Activated T-cell treated with anti-CD3 and anti-CD28 coated beads, Interleukin-2, amount 50 U/mL, for 72 hours (primary cell): ENCODE measurements at regions not wholly inside any gene's neighbourhood (a gene's known extent, or its start where the extent isn't known, plus 50 kb on each side); places are given as distances from the start of the nearest gene placed in this dataset.

Experiments
- ATAC-seq, 2 donors: fragments of 150-1000 bp; cut with Tn5 transposase; replicated peaks in 1 of 2; 2 replicates each; pipeline ENCODE4 v1.10.0; 2021; ENCODE audit warnings: moderate library complexity in 2 of 2, mild to moderate bottlenecking in 1 of 2
- DNase-seq, 2 donors: peaks; one replicate each; pipeline ENCODE4 v3.0.0; 2021 to 2022; ENCODE audit warnings: mixed read lengths in 1 of 2
- H3K27ac Mint-ChIP-seq: one replicate; pipeline ENCODE4 v1.8.0; 2022; ENCODE audit warnings: mild to moderate bottlenecking, moderate library complexity, mixed read lengths
- H3K27me3 Mint-ChIP-seq: one replicate; pipeline ENCODE4 v1.8.0; 2022; ENCODE audit warnings: low read depth, mixed read lengths
- H3K36me3 Mint-ChIP-seq, 2 donors: one replicate each; pipeline ENCODE4 v1.8.0; 2022; ENCODE audit warnings: mixed read lengths in 2 of 2, mild to moderate bottlenecking in 1 of 2; ENCODE audit not compliant: insufficient read depth in 2 of 2
- H3K4me1 Mint-ChIP-seq: one replicate; pipeline ENCODE4 v1.8.0; 2022; ENCODE audit warnings: low read depth, mixed read lengths
- H3K4me3 Mint-ChIP-seq, 2 donors: one replicate each; pipeline ENCODE4 v1.8.0; 2022; ENCODE audit warnings: mild to moderate bottlenecking in 2 of 2, mixed read lengths in 2 of 2, moderate library complexity in 2 of 2
- H3K9me3 Mint-ChIP-seq, 2 donors: one replicate each; pipeline ENCODE4 v1.8.0; 2022; ENCODE audit warnings: mixed read lengths in 2 of 2

DNA sequence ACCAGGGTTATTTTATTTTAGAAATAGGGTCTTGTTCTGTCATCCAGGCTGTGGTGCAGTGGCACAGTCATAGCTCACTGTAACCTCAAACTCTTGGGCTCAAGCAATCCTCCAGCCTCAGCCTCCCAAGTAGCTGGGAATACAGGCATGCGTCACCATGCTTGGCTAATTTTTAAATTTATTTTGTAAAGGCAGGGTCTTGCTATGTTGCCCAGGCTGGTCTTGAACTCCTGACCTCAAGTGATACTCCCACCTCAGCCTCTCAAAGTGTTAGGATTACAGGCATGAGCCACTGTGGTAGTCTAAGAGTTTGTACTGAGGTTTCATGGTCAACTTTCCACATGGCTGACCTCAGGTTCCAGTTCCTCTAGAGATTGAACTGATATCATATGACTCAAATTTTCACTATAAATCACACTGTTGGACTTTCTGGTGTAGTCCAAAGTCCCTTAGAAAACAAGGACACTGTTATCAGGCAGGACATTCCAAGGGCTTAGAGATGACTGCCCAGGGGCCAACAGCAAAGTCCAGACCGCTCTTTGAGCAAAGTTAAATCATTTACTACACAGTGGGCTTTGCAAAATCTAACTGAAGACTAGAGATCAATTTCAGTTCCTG lies 82.0 kb upstream of the MEX3C start:
- H3K4me1 Mint-ChIP-seq, result no peaks in the 10 kb centered on the region
- H3K4me3 Mint-ChIP-seq, result no peak overlapping the region
- no peaks in the 10 kb centered on the region for H3K36me3 Mint-ChIP-seq
- H3K9me3 Mint-ChIP-seq, result no peaks in the 10 kb centered on the region
- H3K27me3 Mint-ChIP-seq, result peaks cover 7% of the 10 kb centered on the region
- ATAC-seq (no peak), DNase-seq (no peak)
- no peak overlapping the region for H3K27ac Mint-ChIP-seq

DNA sequence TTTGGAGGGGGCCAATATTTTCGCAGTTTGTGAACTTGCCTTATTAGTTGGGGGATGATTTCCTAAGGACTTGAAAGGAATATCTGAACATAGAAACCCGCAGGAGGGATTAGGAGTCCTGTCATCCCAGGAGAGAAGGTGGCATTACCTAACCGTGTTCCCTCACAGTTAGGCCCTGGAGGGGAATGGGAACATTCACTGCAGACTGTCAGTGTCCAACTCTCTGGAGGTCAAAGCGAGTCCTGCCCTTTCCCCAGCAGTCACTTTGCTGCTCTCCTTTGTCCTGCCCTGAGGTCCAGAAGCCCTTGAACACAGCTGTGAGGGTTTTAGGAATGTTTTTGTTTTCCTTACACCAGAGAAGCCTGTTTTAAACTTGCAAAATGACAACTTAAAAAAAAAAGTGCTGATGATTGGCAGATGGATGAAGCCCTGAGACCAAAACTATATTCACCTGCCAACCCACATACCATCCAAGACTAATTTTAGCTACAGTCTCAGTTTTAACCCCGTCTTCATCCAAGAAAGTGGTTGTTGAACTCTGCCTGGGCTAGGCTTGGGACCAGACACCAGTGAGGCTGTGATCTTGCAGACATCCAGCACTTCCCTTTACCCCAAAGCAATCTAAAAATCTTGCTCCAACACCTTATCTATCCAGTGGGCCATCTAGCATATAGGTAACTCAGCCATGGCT lies 90.5 kb upstream of the MEX3C start:
- H3K36me3 Mint-ChIP-seq, result peaks cover 4 to 8% of the 10 kb centered on the region in 2 donors
- H3K4me1 Mint-ChIP-seq, result no peaks in the 10 kb centered on the region
- no peak for DNase-seq
- H3K9me3 Mint-ChIP-seq, result peaks cover 3 to 7% of the 10 kb centered on the region in 2 donors
- H3K27me3 Mint-ChIP-seq, result peaks cover 22% of the 10 kb centered on the region
- ATAC-seq, result no peak
- no peak overlapping the region for H3K4me3 Mint-ChIP-seq
- no peak overlapping the region for H3K27ac Mint-ChIP-seq

DNA sequence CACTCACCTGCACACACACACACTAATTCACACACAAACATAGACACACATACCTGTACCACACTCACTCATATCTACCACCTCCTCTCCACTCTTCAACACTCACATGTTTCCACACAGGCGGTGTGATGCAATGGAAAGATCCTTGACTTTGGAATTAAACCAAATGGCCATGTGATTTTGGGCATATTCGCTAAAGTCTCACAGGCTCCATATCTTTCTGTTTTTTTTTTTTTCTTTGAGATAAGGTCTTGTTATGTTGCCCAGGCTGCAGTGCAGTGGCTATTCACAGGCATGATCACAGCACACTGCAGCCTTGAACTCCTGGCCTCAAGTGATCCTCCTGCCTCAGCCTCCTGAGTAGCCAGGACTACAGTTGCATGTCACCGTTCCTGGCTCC lies 91.1 kb upstream of the MEX3C start:
- H3K4me3 Mint-ChIP-seq, result no peak overlapping the region
- H3K36me3 Mint-ChIP-seq, result peaks cover 4 to 8% of the 10 kb centered on the region in 2 donors
- no peak for DNase-seq
- H3K9me3 Mint-ChIP-seq, result peaks cover 3 to 7% of the 10 kb centered on the region in 2 donors
- no peaks in the 10 kb centered on the region for H3K4me1 Mint-ChIP-seq
- H3K27me3 Mint-ChIP-seq, result peaks cover 27% of the 10 kb centered on the region
- no peak for ATAC-seq
- no peak overlapping the region for H3K27ac Mint-ChIP-seq

DNA sequence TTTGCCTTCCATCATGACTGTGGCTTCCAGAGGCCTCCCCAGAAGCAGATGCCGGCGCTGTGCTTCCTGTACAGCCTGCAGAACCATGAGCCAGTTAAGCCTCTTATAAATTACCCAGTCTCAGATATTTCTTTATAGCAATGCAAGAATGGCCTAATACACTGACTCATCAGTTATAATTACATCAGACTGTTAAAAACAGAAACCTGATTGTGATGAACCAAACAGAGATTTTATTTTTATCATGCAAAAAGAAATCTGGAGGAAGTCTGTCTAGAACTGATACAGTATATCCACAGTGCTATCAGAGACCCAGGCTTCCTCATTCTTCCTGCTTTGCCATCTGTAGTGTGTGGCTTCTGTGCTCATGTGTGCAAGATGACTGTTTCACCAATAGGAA lies 93.4 kb upstream of the MEX3C start:
- Mint-ChIP-seq H3K27ac (no peak overlapping the region), H3K36me3 (peaks cover 4 to 8% of the 10 kb centered on the region in 2 donors), H3K9me3 (peaks cover 3 to 7% of the 10 kb centered on the region in 2 donors), H3K4me1 (no peaks in the 10 kb centered on the region), H3K4me3 (no peak overlapping the region), H3K27me3 (peaks cover 32% of the 10 kb centered on the region)
- ATAC-seq (no peak), DNase-seq (no peak)

- Mint-ChIP-seq H3K36me3 (peaks cover 0 to 1% of the 10 kb centered on the region in 2 donors), H3K27me3 (peaks cover 3% of the 10 kb centered on the region), H3K9me3 (peaks cover 0 to under 1% of the 10 kb centered on the region in 2 donors), H3K4me1 (no peaks in the 10 kb centered on the region), H3K4me3 (no peak overlapping the region), H3K27ac (no peak overlapping the region)
- ATAC-seq (peak in 1 of 2 donors; percentile 32), DNase-seq (no peak)
Measured at GRCh38 chr18:51300912-51301311, 103.4 kb upstream of the MEX3C start.

GRCh38 chr18:51301376-51301775 lies 103.9 kb upstream of the MEX3C start:
- no peak overlapping the region for H3K27ac Mint-ChIP-seq
- H3K27me3 Mint-ChIP-seq, result peaks cover 8% of the 10 kb centered on the region
- H3K4me3 Mint-ChIP-seq, result no peak overlapping the region
- H3K9me3 Mint-ChIP-seq, result peaks cover 0 to 5% of the 10 kb centered on the region in 2 donors
- H3K36me3 Mint-ChIP-seq, result peaks cover 0 to 5% of the 10 kb centered on the region in 2 donors
- no peak for DNase-seq
- ATAC-seq, result no peak
- H3K4me1 Mint-ChIP-seq, result no peaks in the 10 kb centered on the region

DNA sequence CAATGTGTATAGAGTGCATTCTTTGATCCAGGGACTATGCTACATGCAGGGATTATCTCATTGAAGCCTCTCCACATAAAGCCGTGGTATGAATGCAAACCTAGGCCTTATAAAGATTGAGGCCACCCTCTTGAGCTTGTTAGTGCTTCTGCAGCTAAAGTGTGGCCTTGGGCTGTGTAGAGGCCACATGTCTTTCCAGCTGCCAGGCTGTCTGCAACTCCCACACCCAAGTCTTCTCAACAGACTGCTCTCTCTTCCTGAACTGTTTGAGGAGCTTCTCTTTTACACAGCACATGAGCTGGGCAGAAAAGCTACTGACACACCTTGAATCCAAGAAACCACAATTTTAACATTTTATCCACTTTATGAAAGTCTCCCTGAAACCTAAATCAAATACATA lies 119.2 kb upstream of the MEX3C start:
- H3K27ac Mint-ChIP-seq, result no peak overlapping the region
- peaks cover 6% of the 10 kb centered on the region for H3K27me3 Mint-ChIP-seq
- H3K4me1 Mint-ChIP-seq, result no peaks in the 10 kb centered on the region
- H3K9me3 Mint-ChIP-seq, result peaks cover 2 to 6% of the 10 kb centered on the region in 2 donors
- ATAC-seq (no peak), DNase-seq (no peak)
- peaks cover 0 to 2% of the 10 kb centered on the region in 2 donors for H3K36me3 Mint-ChIP-seq
- H3K4me3 Mint-ChIP-seq, result no peak overlapping the region

DNA sequence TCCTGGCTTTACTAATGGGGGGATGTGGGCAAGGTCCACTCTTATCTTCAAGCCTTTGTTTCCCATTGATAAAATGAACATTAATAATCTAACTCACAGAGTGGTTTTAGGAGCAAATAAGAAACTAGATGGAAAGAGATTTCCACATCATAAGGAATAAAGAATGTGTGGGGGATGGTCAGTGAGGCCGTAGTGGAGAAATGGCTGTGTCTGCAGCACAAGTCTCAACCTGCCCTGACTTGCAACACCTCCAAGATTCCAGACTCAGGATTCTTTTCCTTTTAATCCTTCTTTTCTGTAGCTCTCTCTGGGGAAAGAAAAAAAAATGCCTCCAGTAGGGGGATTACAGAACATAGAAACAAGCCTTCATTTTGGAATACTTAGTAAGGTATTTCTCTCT lies 124.2 kb upstream of the MEX3C start:
- H3K27me3 Mint-ChIP-seq, result peaks cover 32% of the 10 kb centered on the region
- H3K27ac Mint-ChIP-seq, result no peak overlapping the region
- no peak for DNase-seq
- peaks cover 0 to 3% of the 10 kb centered on the region in 2 donors for H3K9me3 Mint-ChIP-seq
- no peaks in the 10 kb centered on the region for H3K36me3 Mint-ChIP-seq
- ATAC-seq, result no peak
- no peaks in the 10 kb centered on the region for H3K4me1 Mint-ChIP-seq
- no peak overlapping the region for H3K4me3 Mint-ChIP-seq

DNA sequence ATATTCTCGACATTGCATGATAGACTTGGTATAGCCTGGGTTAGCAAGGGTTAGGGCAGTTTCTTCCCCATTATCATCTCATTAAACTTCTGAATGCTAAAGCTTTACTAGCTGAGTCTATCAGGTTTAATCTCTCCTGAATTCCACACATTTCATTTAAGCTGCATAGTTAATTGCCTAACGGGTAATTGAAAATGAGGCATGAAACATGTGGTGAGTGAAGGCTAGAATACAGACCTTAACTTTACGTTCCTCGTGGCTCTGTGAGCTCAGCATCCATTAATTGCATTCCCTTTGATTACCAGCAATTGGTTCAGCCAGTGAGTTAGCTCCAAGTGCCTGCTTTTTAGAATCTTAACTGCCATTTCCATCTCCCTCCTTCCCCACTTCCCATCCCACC lies 126.5 kb upstream of the MEX3C start:
- Mint-ChIP-seq H3K27me3 (peaks cover 38% of the 10 kb centered on the region), H3K27ac (no peak overlapping the region), H3K9me3 (no peaks in the 10 kb centered on the region), H3K4me1 (no peaks in the 10 kb centered on the region), H3K4me3 (no peak overlapping the region), H3K36me3 (no peaks in the 10 kb centered on the region)
- ATAC-seq (no peak), DNase-seq (no peak)

DNA sequence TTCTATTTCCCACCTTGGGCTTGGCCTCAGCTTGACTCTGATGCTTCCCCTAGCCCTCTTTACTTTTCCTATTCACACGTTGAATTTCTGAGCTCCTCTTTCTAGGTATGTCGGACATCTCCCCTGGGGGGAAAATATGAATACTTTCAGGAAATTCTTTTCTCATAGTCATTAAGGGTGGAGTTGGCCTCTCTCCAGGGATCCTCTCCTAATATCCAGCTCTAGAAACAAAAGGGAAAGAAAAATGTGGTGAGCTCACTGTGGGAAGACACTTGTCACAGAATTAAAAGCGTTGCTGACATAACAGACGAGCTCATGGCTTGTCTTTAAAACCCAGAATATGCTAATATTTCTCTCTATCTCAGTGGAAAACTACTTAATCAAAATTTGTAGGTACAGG lies 132.7 kb upstream of the MEX3C start:
- Mint-ChIP-seq H3K9me3 (no peaks in the 10 kb centered on the region), H3K4me3 (no peak overlapping the region), H3K36me3 (no peaks in the 10 kb centered on the region), H3K4me1 (no peaks in the 10 kb centered on the region), H3K27me3 (peaks cover 40% of the 10 kb centered on the region), H3K27ac (no peak overlapping the region)
- DNase-seq, result no peak
- no peak for ATAC-seq

GRCh38 chr18:51330739-51331138 lies 133.3 kb upstream of the MEX3C start:
- H3K27ac Mint-ChIP-seq, result no peak overlapping the region
- H3K9me3 Mint-ChIP-seq, result no peaks in the 10 kb centered on the region
- no peaks in the 10 kb centered on the region for H3K36me3 Mint-ChIP-seq
- no peaks in the 10 kb centered on the region for H3K4me1 Mint-ChIP-seq
- DNase-seq (no peak), ATAC-seq (no peak)
- H3K27me3 Mint-ChIP-seq, result peaks cover 40% of the 10 kb centered on the region
- no peak overlapping the region for H3K4me3 Mint-ChIP-seq

GRCh38 chr18:51337406-51337805 lies 139.9 kb upstream of the MEX3C start:
- Mint-ChIP-seq H3K27ac (no peak overlapping the region), H3K36me3 (no peaks in the 10 kb centered on the region), H3K9me3 (no peaks in the 10 kb centered on the region), H3K4me3 (no peak overlapping the region), H3K4me1 (no peaks in the 10 kb centered on the region), H3K27me3 (peaks cover 24% of the 10 kb centered on the region)
- DNase-seq (no peak), ATAC-seq (no peak)

DNA sequence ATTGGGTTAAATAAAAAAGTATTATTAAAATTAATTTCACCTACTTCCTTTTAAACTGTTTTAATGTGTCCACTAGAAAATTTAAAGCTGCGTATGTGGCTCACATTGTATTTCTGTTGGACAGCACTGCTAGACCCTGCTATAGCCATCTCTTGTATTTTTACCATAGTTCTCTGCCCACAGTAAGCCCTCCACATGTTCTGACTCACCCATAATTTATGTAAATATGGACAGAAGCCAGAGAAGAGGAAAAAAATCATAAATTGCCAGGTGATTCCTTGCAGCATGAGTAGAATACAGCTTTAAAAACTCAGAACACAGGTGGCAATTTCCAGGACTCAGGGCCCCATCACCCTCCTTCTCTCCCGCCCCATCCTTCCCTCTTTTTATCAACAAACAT lies 142.4 kb upstream of the MEX3C start:
- ATAC-seq, result no peak

DNA sequence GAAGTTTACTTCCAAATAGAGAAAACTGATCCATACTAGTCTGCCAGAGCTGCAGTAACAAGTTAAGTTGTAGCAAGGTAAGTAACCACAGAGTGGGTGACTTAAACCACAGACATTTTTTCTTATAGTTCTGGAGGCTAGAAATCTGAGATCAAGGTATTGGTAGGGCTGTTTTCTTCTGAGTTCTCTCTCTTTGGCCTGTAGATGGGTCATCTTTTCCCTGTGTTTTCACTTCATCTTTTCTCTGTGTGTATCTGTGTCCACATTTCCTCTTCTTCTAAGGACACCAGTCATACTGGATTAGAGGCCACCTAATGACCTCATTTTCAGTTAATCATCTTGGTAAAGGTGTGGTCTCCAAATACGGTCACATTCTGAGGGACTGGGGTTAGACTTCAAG lies 142.9 kb upstream of the MEX3C start:
- Mint-ChIP-seq H3K4me3 (no peak overlapping the region), H3K36me3 (no peaks in the 10 kb centered on the region), H3K9me3 (peaks cover 0 to 1% of the 10 kb centered on the region in 2 donors), H3K27ac (no peak overlapping the region), H3K27me3 (peaks cover 40% of the 10 kb centered on the region), H3K4me1 (no peaks in the 10 kb centered on the region)
- ATAC-seq (no peak), DNase-seq (no peak)

More for the DNA sequence above, 142.4 kb upstream of the MEX3C start:
- Mint-ChIP-seq H3K9me3 (peaks cover 0 to 1% of the 10 kb centered on the region in 2 donors), H3K4me3 (no peak overlapping the region), H3K27me3 (peaks cover 35% of the 10 kb centered on the region), H3K4me1 (no peaks in the 10 kb centered on the region), H3K36me3 (no peaks in the 10 kb centered on the region), H3K27ac (no peak overlapping the region)
- DNase-seq, result no peak
